ENCODE measurements at regions not wholly inside any gene's neighbourhood (a gene's known extent, or its start where the extent isn't known, plus 50 kb on each side); places are given as distances from the start of the nearest gene placed in this dataset.

GRCh38 chr9:32708480-32709150, 73.1 kb upstream of the TAF1L start:
- no peak for TF ChIP-seq CTCF (conservative IDR thresholded peaks at IDR 0.05 in 1 of 2, IDR thresholded peaks at IDR 0.05 in 1 of 2; ENCODE audit: extremely low read depth in 1 of 2, insufficient read depth in 1 of 2, low read depth in 1 of 2, low read length in 2 of 2)
- TF ChIP-seq EZH2 (IDR thresholded peaks at IDR 0.05; ENCODE audit: borderline replicate concordance, low read length), result no peak
